Activated CD4-positive, alpha-beta T cell treated with anti-CD3 and anti-CD28 coated beads, Interleukin-10, Interleukin-2, amounts not matched to agents 100 ng/mL and 50 ng/mL, durations not matched to agents 16 hours and 8 hours (primary cell): ENCODE measurements at regions not wholly inside any gene's neighbourhood (a gene's known extent, or its start where the extent isn't known, plus 50 kb on each side); places are given as distances from the start of the nearest gene placed in this dataset.
"Not testable (repeated sequence)": the region's sequence is repeated elsewhere in the genome, so short reads cannot be mapped to it uniquely, and the experiment has no call there.

Experiments
- DNase-seq: peaks from one replicate; pipeline ENCODE4 v3.0.0-alpha.2; 2020

DNA sequence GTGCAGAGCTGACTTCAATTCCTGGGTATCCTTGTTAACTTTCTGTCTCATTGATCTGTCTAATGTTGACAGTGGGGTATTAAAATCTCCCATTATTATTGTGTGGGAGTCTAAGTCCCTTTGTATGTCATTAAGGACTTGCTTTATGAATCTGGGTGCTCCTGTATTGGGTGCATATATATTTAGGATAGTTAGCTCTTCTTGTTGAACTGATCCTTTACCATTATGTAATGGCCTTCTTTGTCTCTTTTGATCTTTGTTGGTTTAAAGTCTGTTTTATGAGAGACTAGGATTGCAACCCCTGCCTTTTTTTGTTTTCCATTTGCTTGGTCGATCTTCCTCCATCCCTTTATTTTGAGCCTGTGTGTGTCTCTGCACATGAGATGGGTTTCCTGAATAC lies 5269.5 kb upstream of the TPTE start:
- DNase-seq: not testable (repeated sequence)
